ENCODE measurements at regions not wholly inside any gene's neighbourhood (a gene's known extent, or its start where the extent isn't known, plus 50 kb on each side); places are given as distances from the start of the nearest gene placed in this dataset.

GRCh38 chr15:89002830-89003229, 85.4 kb upstream of the ABHD2 start (continued):
- TF ChIP-seq MEIS2 (IDR thresholded peaks at IDR 0.05; ENCODE audit: partially characterized antibody) (peak; percentile 39), ATF4 (CRISPR knock-in tag; IDR thresholded peaks at IDR 0.05) (no peak), SREBF2 (CRISPR knock-in tag; IDR thresholded peaks at IDR 0.05) (no peak), ATF6 (CRISPR knock-in tag; IDR thresholded peaks at IDR 0.05) (peak; percentile 39; the same call in 1 of the 2 replicates), CBFB (CRISPR knock-in tag; IDR thresholded peaks at IDR 0.05) (0 out of 2 replicates have a peak, but pooled peaks have one; percentile 24), ZNF589 (CRISPR knock-in tag; IDR thresholded peaks at IDR 0.05; ENCODE audit: low read depth) (peak; percentile 56; the same call in 1 of the 2 replicates), NR2C1 (IDR thresholded peaks at IDR 0.05) (no peak), NR2C1 (tag; IDR thresholded peaks at IDR 0.05) (0 out of 2 replicates have a peak, but pooled peaks have one; percentile 2), BRCA1 (IDR thresholded peaks at IDR 0.05) (no peak), BRCA1 (CRISPR knock-in tag; IDR thresholded peaks at IDR 0.05) (no peak), GTF2A2 (tag; IDR thresholded peaks at IDR 0.05) (peak; percentile 56; the same call in 1 of the 2 replicates), MEF2D (tag; conservative IDR thresholded peaks at IDR 0.05; ENCODE audit: low read depth) (0 out of 2 replicates have a peak, but pooled peaks have one; percentile 13), GABPB1 (CRISPR knock-in tag; IDR thresholded peaks at IDR 0.05) (0 out of 2 replicates have a peak, but pooled peaks have one; percentile 4), ZHX1 (conservative IDR thresholded peaks at IDR 0.05; ENCODE audit: low read length) (no peak), CHD1 (IDR thresholded peaks at IDR 0.05; ENCODE audit: low read length) (no peak), ZNF592 (IDR thresholded peaks at IDR 0.05) (peak; percentile 49; the same call in 1 of the 2 replicates), NR4A1 (CRISPR knock-in tag; IDR thresholded peaks at IDR 0.05) (no peak), NR4A1 (tag; IDR thresholded peaks at IDR 0.05) (peak; percentile 83; the same call in 1 of the 2 replicates), USF1 (CRISPR knock-in tag; IDR thresholded peaks at IDR 0.05) (no peak)

Measured in K562 (cell line).